ENCODE measurements at regions not wholly inside any gene's neighbourhood (a gene's known extent, or its start where the extent isn't known, plus 50 kb on each side); places are given as distances from the start of the nearest gene placed in this dataset.

- TF ChIP-seq ZNF629 (tag by site-specific recombination; IDR thresholded peaks at IDR 0.05) (no peak), INSM2 (tag by site-specific recombination; IDR thresholded peaks at IDR 0.05) (no peak), KLF1 (tag by site-specific recombination; IDR thresholded peaks at IDR 0.05) (no peak), ZNF121 (tag by site-specific recombination; IDR thresholded peaks at IDR 0.05) (no peak), ZNF701 (tag by site-specific recombination; IDR thresholded peaks at IDR 0.05) (no peak), ZNF785 (tag by site-specific recombination; IDR thresholded peaks at IDR 0.05) (no peak), GLI4 (tag by site-specific recombination; IDR thresholded peaks at IDR 0.05) (no peak), ZNF654 (tag by site-specific recombination; IDR thresholded peaks at IDR 0.05; ENCODE audit: low read depth) (0 out of 2 replicates have a peak, but pooled peaks have one; percentile 17), ZNF473 (tag by site-specific recombination; IDR thresholded peaks at IDR 0.05) (no peak), ZNF169 (tag by site-specific recombination; IDR thresholded peaks at IDR 0.05) (no peak), GFI1B (tag by site-specific recombination; IDR thresholded peaks at IDR 0.05) (no peak), ZNF610 (tag by site-specific recombination; IDR thresholded peaks at IDR 0.05; ENCODE audit: borderline replicate concordance) (no peak), KLF10 (tag by site-specific recombination; IDR thresholded peaks at IDR 0.05) (no peak), ZNF510 (tag by site-specific recombination; IDR thresholded peaks at IDR 0.05; ENCODE audit: insufficient replicate concordance) (no peak), SCRT2 (tag by site-specific recombination; IDR thresholded peaks at IDR 0.05) (peak; percentile 76), TCF7L2 (IDR thresholded peaks at IDR 0.05; ENCODE audit: borderline replicate concordance, low read depth, low read length) (no peak), ZNF114 (tag by site-specific recombination; IDR thresholded peaks at IDR 0.05) (no peak), BCL11B (tag by site-specific recombination; IDR thresholded peaks at IDR 0.05; ENCODE audit: low read depth) (no peak), SCRT1 (tag by site-specific recombination; IDR thresholded peaks at IDR 0.05; ENCODE audit: borderline replicate concordance) (peak; percentile 54; the same call in 1 of the 2 replicates), KLF16 (tag by site-specific recombination; IDR thresholded peaks at IDR 0.05) (no peak), ZNF501 (tag by site-specific recombination; IDR thresholded peaks at IDR 0.05) (no peak), ZNF24 (tag by site-specific recombination; IDR thresholded peaks at IDR 0.05) (no peak), ZNF621 (tag by site-specific recombination; IDR thresholded peaks at IDR 0.05) (no peak), ZNF132 (tag by site-specific recombination; IDR thresholded peaks at IDR 0.05; ENCODE audit: borderline replicate concordance) (no peak), ZNF426 (tag by site-specific recombination; IDR thresholded peaks at IDR 0.05) (no peak), ZNF404 (tag by site-specific recombination; IDR thresholded peaks at IDR 0.05) (no peak)
- TF ChIP-seq, protein P1, sequence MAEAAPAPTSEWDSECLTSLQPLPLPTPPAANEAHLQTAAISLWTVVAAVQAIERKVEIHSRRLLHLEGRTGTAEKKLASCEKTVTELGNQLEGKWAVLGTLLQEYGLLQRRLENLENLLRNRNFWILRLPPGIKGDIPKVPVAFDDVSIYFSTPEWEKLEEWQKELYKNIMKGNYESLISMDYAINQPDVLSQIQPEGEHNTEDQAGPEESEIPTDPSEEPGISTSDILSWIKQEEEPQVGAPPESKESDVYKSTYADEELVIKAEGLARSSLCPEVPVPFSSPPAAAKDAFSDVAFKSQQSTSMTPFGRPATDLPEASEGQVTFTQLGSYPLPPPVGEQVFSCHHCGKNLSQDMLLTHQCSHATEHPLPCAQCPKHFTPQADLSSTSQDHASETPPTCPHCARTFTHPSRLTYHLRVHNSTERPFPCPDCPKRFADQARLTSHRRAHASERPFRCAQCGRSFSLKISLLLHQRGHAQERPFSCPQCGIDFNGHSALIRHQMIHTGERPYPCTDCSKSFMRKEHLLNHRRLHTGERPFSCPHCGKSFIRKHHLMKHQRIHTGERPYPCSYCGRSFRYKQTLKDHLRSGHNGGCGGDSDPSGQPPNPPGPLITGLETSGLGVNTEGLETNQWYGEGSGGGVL (tag by site-specific recombination; IDR thresholded peaks at IDR 0.05) = no peak
Observed at GRCh38 chr3:188037195-188037718, 116.7 kb upstream of the LPP start (continued).

Data from HEK293 (cell line).